Upper lobe of left lung (tissue), 4 donors: ENCODE measurements at regions not wholly inside any gene's neighbourhood (a gene's known extent, or its start where the extent isn't known, plus 50 kb on each side); places are given as distances from the start of the nearest gene placed in this dataset.

Experiments used
- POLR2A ChIP-seq, 4 donors: fragments of 450-650 bp; IDR thresholded peaks; one replicate each; pipeline ENCODE4 v1.5.1; 2016 to 2017; ENCODE audit warnings: antibody characterized with exemption in 4 of 4, mild to moderate bottlenecking in 2 of 4
- TF ChIP-seq, protein P1 (sequence below), 6 experiments: fragments of 450-650 bp in 4 of 6; fragments of 200-600 bp in 2 of 6; sonication (generic) in 2 of 6; IDR thresholded peaks; one replicate each; pipeline ENCODE4 v1.5.1; 2016 to 2019; ENCODE audit warnings: antibody characterized with exemption in 6 of 6

GRCh38 chr18:64539847-64540246 lies 391.0 kb upstream of the LINC00305 start:
- TF ChIP-seq, protein P1, sequence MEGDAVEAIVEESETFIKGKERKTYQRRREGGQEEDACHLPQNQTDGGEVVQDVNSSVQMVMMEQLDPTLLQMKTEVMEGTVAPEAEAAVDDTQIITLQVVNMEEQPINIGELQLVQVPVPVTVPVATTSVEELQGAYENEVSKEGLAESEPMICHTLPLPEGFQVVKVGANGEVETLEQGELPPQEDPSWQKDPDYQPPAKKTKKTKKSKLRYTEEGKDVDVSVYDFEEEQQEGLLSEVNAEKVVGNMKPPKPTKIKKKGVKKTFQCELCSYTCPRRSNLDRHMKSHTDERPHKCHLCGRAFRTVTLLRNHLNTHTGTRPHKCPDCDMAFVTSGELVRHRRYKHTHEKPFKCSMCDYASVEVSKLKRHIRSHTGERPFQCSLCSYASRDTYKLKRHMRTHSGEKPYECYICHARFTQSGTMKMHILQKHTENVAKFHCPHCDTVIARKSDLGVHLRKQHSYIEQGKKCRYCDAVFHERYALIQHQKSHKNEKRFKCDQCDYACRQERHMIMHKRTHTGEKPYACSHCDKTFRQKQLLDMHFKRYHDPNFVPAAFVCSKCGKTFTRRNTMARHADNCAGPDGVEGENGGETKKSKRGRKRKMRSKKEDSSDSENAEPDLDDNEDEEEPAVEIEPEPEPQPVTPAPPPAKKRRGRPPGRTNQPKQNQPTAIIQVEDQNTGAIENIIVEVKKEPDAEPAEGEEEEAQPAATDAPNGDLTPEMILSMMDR (IDR thresholded peaks at IDR 0.05), result no peak
- TF ChIP-seq POLR2A (IDR thresholded peaks at IDR 0.05), result no peak
